HepG2 (cell line): ENCODE measurements at regions not wholly inside any gene's neighbourhood (a gene's known extent, or its start where the extent isn't known, plus 50 kb on each side); places are given as distances from the start of the nearest gene placed in this dataset.

Experiments
- ATAC-seq: fragments of 200-7000 bp; cut with Tn5 transposase; 3 replicates; pipeline ENCODE4 v1.9.1; 2020; ENCODE audit warnings: mild to moderate bottlenecking, moderate library complexity
- BruUV-seq: library from RNA; stranded (reverse); fragments of 400-500 nt; replicated peaks from 2 replicates; lab custom pipeline; 2021; lab: Mats Ljungman, UMichigan
- CTCF ChIA-PET: fragments of 300-600 bp; formaldehyde crosslinking; extraction: SDS; loops from one replicate; lab custom pipeline; 2021; ENCODE audit warnings: low total read pairs, inconsistent platforms, low intra/inter-chr PET ratio; lab: Yijun Ruan, JAX
- POLR2A ChIA-PET: fragments of 350-600 bp; sonication (Branson Sonifier 250); formaldehyde crosslinking; loops from one replicate; lab custom pipeline; 2020; ENCODE audit warnings: antibody characterized with exemption, inconsistent platforms; lab: Yijun Ruan, JAX
- DNase-seq: peaks from one replicate; pipeline ENCODE4 v3.0.0-alpha.2; 2015; ENCODE audit warnings: low spot score
- FAIRE-seq: peaks from 3 replicates; lab custom pipeline; 2011; peaks lifted over from hg19 to GRCh38; lab: Jason Lieb, UNC
- H2AFZ ChIP-seq: one replicate; pipeline ENCODE4 v1.6.1; 2011; ENCODE audit warnings: low read length, inconsistent platforms
- H3K27ac ChIP-seq: fragments of 300-600 bp; 3 replicates; pipeline ENCODE4 v1.8.0; 2011; ENCODE audit warnings: mixed run types, mild to moderate bottlenecking, mixed read lengths, low read length, inconsistent platforms; ENCODE audit not compliant: insufficient read depth; ENCODE audit errors: extremely low read length
- H3K27me3 ChIP-seq, 2 experiments: fragments of 200-600 bp in 1 of 2; 2 replicates in 1 of 2; 3 replicates in 1 of 2; pipeline versions ENCODE4 v1.6.0 to v1.8.0; 2011; ENCODE audit warnings: low read length in 2 of 2, mild to moderate bottlenecking in 2 of 2, moderate library complexity in 2 of 2, inconsistent platforms in 1 of 2; ENCODE audit not compliant: insufficient read depth in 2 of 2, control insufficient read depth in 1 of 2
- H3K36me3 ChIP-seq, 2 experiments: fragments of 200-600 bp in 1 of 2; replicated peaks in 1 of 2; 2 replicates in 1 of 2; 3 replicates in 1 of 2; pipeline versions ENCODE4 v1.5.1 to v1.8.0; 2011; ENCODE audit warnings: low read length in 2 of 2, inconsistent platforms in 1 of 2; ENCODE audit not compliant: insufficient read depth in 2 of 2, control insufficient read depth in 1 of 2
- H3K4me1 ChIP-seq: 2 replicates; pipeline ENCODE4 v1.5.1; 2012; ENCODE audit warnings: low read length, inconsistent platforms; ENCODE audit not compliant: insufficient read depth
- H3K4me2 ChIP-seq: 2 replicates; pipeline ENCODE4 v1.6.0; 2011; ENCODE audit warnings: low read depth, low read length, inconsistent platforms
- H3K4me3 ChIP-seq, 3 experiments: fragments of 200-600 bp in 1 of 3; sonication (generic), shearing (Covaris generic) in 1 of 3; replicated peaks in 1 of 3; 2 replicates each; pipeline ENCODE4 v1.5.1; 2011 to 2016; ENCODE audit warnings: low read length in 3 of 3, inconsistent platforms in 2 of 3, low read depth in 2 of 3, mild to moderate bottlenecking in 2 of 3, control low read depth in 1 of 3, mixed read lengths in 1 of 3; ENCODE audit not compliant: insufficient read depth in 1 of 3
- H3K79me2 ChIP-seq: one replicate; pipeline ENCODE4 v1.6.1; 2011; ENCODE audit warnings: low read length, inconsistent platforms; ENCODE audit not compliant: insufficient read depth
- H3K9ac ChIP-seq: 2 replicates; pipeline ENCODE4 v1.6.0; 2011; ENCODE audit warnings: mild to moderate bottlenecking, low read depth, low read length, inconsistent platforms; ENCODE audit not compliant: insufficient read depth
- H3K9me3 ChIP-seq: 2 replicates; pipeline ENCODE4 v1.5.1; 2012; ENCODE audit warnings: mild to moderate bottlenecking, low read length
- H4K20me1 ChIP-seq: 2 replicates; pipeline ENCODE4 v1.6.0; 2011; ENCODE audit warnings: inconsistent platforms, mild to moderate bottlenecking, low read length, moderate library complexity; ENCODE audit not compliant: insufficient read depth
- BRD4 ChIP-seq: sonication (generic); formaldehyde crosslinking; IDR thresholded peaks from 2 replicates; pipeline ENCODE4 v1.4.0; 2020; ENCODE audit warnings: missing genetic modification reagents
- FUBP1 ChIP-seq: sonication (generic); formaldehyde crosslinking; IDR thresholded peaks from 2 replicates; pipeline ENCODE4 v1.5.1; 2020; ENCODE audit warnings: missing genetic modification reagents, mild to moderate bottlenecking, borderline replicate concordance
- PHF8 ChIP-seq: sonication (generic); formaldehyde crosslinking; IDR thresholded peaks from 2 replicates; pipeline ENCODE4 v1.5.0; 2020; ENCODE audit warnings: missing genetic modification reagents
- RFXAP ChIP-seq: sonication (generic); formaldehyde crosslinking; IDR thresholded peaks from 2 replicates; pipeline ENCODE4 v1.4.0; 2020; ENCODE audit warnings: missing genetic modification reagents, borderline replicate concordance
- SETDB1 ChIP-seq: sonication (generic); formaldehyde crosslinking; IDR thresholded peaks from 2 replicates; pipeline ENCODE4 v1.5.1; 2020; ENCODE audit warnings: missing genetic modification reagents, mild to moderate bottlenecking, borderline replicate concordance
- SIN3A ChIP-seq: IDR thresholded peaks from 2 replicates; pipeline ENCODE4 v1.6.1; 2011; ENCODE audit warnings: low read depth, mild to moderate bottlenecking, control low read depth, low read length, borderline replicate concordance
- TCF7 ChIP-seq: sonication (generic); IDR thresholded peaks from 2 replicates; pipeline ENCODE4 v1.6.1; 2016; ENCODE audit warnings: antibody characterized with exemption, low read depth
- USF2 ChIP-seq, 2 experiments: sonication (generic) in 1 of 2; formaldehyde crosslinking in 1 of 2; IDR thresholded peaks; 2 replicates each; pipeline versions ENCODE4 v1.5.1 to v1.6.1; 2011 to 2020; ENCODE audit warnings: borderline replicate concordance in 1 of 2, low read depth in 1 of 2, low read length in 1 of 2, mild to moderate bottlenecking in 1 of 2, missing genetic modification reagents in 1 of 2, moderate library complexity in 1 of 2
- ZNF431 ChIP-seq: sonication (generic); formaldehyde crosslinking; IDR thresholded peaks from 2 replicates; pipeline ENCODE4 v1.9.0; 2022; ENCODE audit warnings: missing genetic modification reagents, low read depth, mild to moderate bottlenecking, borderline replicate concordance
- ZNF746 ChIP-seq: sonication (generic); formaldehyde crosslinking; IDR thresholded peaks from 2 replicates; pipeline ENCODE4 v1.8.0; 2022; ENCODE audit warnings: mild to moderate bottlenecking, missing genetic modification reagents
- WGBS: methylation state at CpG from one replicate; pipeline ENCODE4 v1.1.6; 2017; ENCODE audit warnings: low lambda C conversion rate; 5-methylcytosine and 5-hydroxymethylcytosine counted together
- in situ Hi-C: cut with HindIII; loops from 2 replicates; pipeline ENCODE4 v1.10.0; 2017; ENCODE audit warnings: low pct_unique_long_range_greater_than_20kb; ENCODE audit not compliant: extremely low pct_ligation_motif_present
- intact Hi-C: fragments of 100-400 bp; cut with micrococcal nuclease; formaldehyde crosslinking; loops from one replicate; pipeline ENCODE4 v1.10.0; 2022; ENCODE audit not compliant: unreplicated experiment

- DNase-seq (no peak), FAIRE-seq (no peak), ATAC-seq (no peak)
- H3K9me3 ChIP-seq, result no peaks in the 10 kb centered on the region
- no peaks in the 10 kb centered on the region for H4K20me1 ChIP-seq
- intact Hi-C loops, result no loop called here
- no peak overlapping the region for H2AFZ ChIP-seq
- no TSS peak for BruUV-seq
- no peaks in the 10 kb centered on the region for H3K79me2 ChIP-seq
- CTCF ChIA-PET, result no interaction called here
- WGBS, result 3% methylated on average over 1 of the region's 1 CpG
- TF ChIP-seq ZNF431 (CRISPR knock-in tag) (no peak), SETDB1 (CRISPR knock-in tag) (no peak), TCF7 (no peak)
- TF ChIP-seq, all 625 proteins: peak for 0
- Histone ChIP-seq H3K4me3 (no peak overlapping the region), H3K4me1 (no peaks in the 10 kb centered on the region), H3K4me2 (no peak overlapping the region), H3K9ac (no peak overlapping the region), H3K27ac (no peak overlapping the region), H3K27me3 (no peaks in the 10 kb centered on the region), H3K36me3 (no peaks in the 10 kb centered on the region)
- POLR2A ChIA-PET, result no interaction called here
- in situ Hi-C loops, result no loop called here
These were observed 213.7 kb upstream of the ALCAM start for GRCh38 chr3:105152987-105153386.

- ChIA-PET CTCF (no interaction called here), POLR2A (no interaction called here)
- Histone ChIP-seq H3K4me2 (no peak overlapping the region), H4K20me1 (no peaks in the 10 kb centered on the region), H3K27me3 (no peaks in the 10 kb centered on the region), H3K4me1 (no peaks in the 10 kb centered on the region), H3K27ac (no peak overlapping the region), H3K4me3 (no peak overlapping the region), H3K9me3 (no peaks in the 10 kb centered on the region), H2AFZ (no peak overlapping the region), H3K79me2 (no peaks in the 10 kb centered on the region), H3K36me3 (no peaks in the 10 kb centered on the region), H3K9ac (no peak overlapping the region)
- no TSS peak for BruUV-seq
- FAIRE-seq, result no peak
- in situ Hi-C loops, result no loop called here
- intact Hi-C loops, result no loop called here
- no peak for DNase-seq
- ATAC-seq, result no peak
- TF ChIP-seq RFXAP (CRISPR knock-in tag), result no peak
- no peak for TF ChIP-seq SIN3A
- no peak for TF ChIP-seq USF2 (IDR thresholded peaks at IDR 0.05; ENCODE audit: low read depth, low read length)
- TF ChIP-seq USF2 (CRISPR knock-in tag; IDR thresholded peaks at IDR 0.05; ENCODE audit: borderline replicate concordance), result no peak
- TF ChIP-seq FUBP1, result no peak
- no peak for TF ChIP-seq BRD4 (CRISPR knock-in tag)
- TF ChIP-seq ZNF746, result no peak
- TF ChIP-seq PHF8 (CRISPR knock-in tag), result no peak
These were observed 212.0 kb upstream of the ALCAM start for GRCh38 chr3:105154692-105155091.
